ENCODE measurements at regions not wholly inside any gene's neighbourhood (a gene's known extent, or its start where the extent isn't known, plus 50 kb on each side); places are given as distances from the start of the nearest gene placed in this dataset.

DNA sequence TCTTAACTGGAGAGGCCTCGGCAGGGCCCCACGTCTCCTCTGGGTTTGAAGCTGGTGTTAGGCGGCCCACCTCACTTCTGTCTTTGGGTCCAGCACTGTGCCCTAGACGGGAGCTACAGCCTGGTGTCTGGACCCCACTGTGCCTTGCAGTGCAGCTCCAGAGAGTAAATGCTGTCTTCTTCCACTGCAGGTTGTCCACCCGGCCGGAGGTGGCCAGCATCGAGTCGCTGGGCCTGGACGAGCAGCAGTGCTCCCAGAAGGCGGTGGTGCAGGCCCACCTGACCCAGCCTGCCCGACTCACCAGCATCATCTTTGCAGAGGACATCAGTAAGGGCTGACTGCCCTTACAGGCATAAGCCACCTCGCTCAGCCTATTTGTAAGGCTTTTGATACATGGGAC lies 53.1 kb upstream of the TAMM41 start:
- TF ChIP-seq, protein P1, sequence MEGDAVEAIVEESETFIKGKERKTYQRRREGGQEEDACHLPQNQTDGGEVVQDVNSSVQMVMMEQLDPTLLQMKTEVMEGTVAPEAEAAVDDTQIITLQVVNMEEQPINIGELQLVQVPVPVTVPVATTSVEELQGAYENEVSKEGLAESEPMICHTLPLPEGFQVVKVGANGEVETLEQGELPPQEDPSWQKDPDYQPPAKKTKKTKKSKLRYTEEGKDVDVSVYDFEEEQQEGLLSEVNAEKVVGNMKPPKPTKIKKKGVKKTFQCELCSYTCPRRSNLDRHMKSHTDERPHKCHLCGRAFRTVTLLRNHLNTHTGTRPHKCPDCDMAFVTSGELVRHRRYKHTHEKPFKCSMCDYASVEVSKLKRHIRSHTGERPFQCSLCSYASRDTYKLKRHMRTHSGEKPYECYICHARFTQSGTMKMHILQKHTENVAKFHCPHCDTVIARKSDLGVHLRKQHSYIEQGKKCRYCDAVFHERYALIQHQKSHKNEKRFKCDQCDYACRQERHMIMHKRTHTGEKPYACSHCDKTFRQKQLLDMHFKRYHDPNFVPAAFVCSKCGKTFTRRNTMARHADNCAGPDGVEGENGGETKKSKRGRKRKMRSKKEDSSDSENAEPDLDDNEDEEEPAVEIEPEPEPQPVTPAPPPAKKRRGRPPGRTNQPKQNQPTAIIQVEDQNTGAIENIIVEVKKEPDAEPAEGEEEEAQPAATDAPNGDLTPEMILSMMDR (conservative IDR thresholded peaks at IDR 0.05): no peak
- no peak for TF ChIP-seq ZFX (IDR thresholded peaks at IDR 0.05)
